OCI-LY3 (cell line): ENCODE measurements at regions not wholly inside any gene's neighbourhood (a gene's known extent, or its start where the extent isn't known, plus 50 kb on each side); places are given as distances from the start of the nearest gene placed in this dataset.

Source experiments
- CTCF ChIP-seq: fragments of 200-600, 300-600 bp; sonication (generic); IDR thresholded peaks from 2 replicates; pipeline ENCODE4 v1.5.1; 2014; ENCODE audit warnings: antibody characterized with exemption, low read length, low read depth
- EZH2phosphoT487 ChIP-seq: fragments of 200-600 bp; shearing (Covaris generic); IDR thresholded peaks from 2 replicates; pipeline ENCODE4 v1.6.1; 2018; ENCODE audit warnings: antibody characterized with exemption, mixed run types, low read depth

- TF ChIP-seq CTCF (no peak), EZH2phosphoT487 (no peak)
These were observed 397.5 kb upstream of the CDH11 start for GRCh38 chr16:65519402-65519801.
